ENCODE measurements at regions not wholly inside any gene's neighbourhood (a gene's known extent, or its start where the extent isn't known, plus 50 kb on each side); places are given as distances from the start of the nearest gene placed in this dataset.

DNA sequence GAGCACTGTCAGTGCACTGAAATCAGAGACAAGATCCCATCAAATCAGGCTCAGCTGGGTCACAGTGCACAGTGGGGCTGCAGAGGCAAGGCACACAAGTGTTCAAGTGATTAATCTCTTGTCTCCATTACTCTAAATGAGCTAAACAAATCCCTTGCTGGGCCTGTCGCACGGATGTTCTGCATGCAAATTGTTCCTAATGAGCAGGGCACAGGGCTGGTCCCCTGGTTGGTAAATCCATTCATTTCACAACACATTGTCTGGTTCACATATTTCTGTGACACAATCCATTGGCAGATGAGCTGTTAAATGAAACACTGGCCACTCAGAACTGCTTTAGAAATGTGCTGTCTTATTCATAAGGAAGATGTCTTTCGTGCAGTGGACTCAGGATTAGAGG lies 167.9 kb upstream of the BRINP1 start:
- Histone ChIP-seq H4K20me1 (ENCODE audit: control insufficient read depth, insufficient read depth, low read length, poor library complexity, severe bottlenecking) (no peaks in the 10 kb centered on the region), H3K9me3 (ENCODE audit: control extremely low read depth in 1 of 3, control insufficient read depth in 2 of 3, insufficient read depth in 1 of 3, low read length in 2 of 3) (no peaks in the 10 kb centered on the region), H3K79me2 (ENCODE audit: control insufficient read depth, insufficient read depth, low read length) (no peaks in the 10 kb centered on the region), H3K27me3 (replicated peaks in 1 of 4; ENCODE audit: control extremely low read depth in 1 of 4, control insufficient read depth in 3 of 4, insufficient read depth in 4 of 4, low read length in 3 of 4) (no peaks in the 10 kb centered on the region), H3K27ac (ENCODE audit: low read length in 2 of 2) (no peak overlapping the region), H3K4me3 (ENCODE audit: control extremely low read depth in 1 of 5, extremely low read depth in 1 of 5, insufficient read depth in 1 of 5, low read depth in 2 of 5, low read length in 4 of 5) (no peak overlapping the region), H3K4me2 (replicated peaks; ENCODE audit: low read depth, low read length, poor library complexity, severe bottlenecking) (no peak overlapping the region), H2AFZ (ENCODE audit: insufficient read depth, low read depth, low read length, poor library complexity, severe bottlenecking) (no peak overlapping the region), H3K9ac (ENCODE audit: low read length) (no peak overlapping the region), H3K36me3 (replicated peaks in 1 of 2; ENCODE audit: control extremely low read depth in 1 of 2, control insufficient read depth in 1 of 2, extremely low read depth in 1 of 2, insufficient read depth in 2 of 2, low read length in 1 of 2) (no peaks in the 10 kb centered on the region), H3K4me1 (ENCODE audit: control insufficient read depth in 2 of 2, insufficient read depth in 2 of 2, low read length in 2 of 2) (no peaks in the 10 kb centered on the region)
- POLR2A ChIA-PET = no interaction called here
- Mint-ChIP-seq H3K4me1 (no peaks in the 10 kb centered on the region), H3K4me3 (no peak overlapping the region), H3K27me3 (no peaks in the 10 kb centered on the region), H3K9me3 (ENCODE audit: insufficient read depth) (no peaks in the 10 kb centered on the region), H3K27ac (no peak overlapping the region)
- TF ChIP-seq CTCF (IDR thresholded peaks at IDR 0.05) (no peak), EZH2 (IDR thresholded peaks at IDR 0.05; ENCODE audit: borderline replicate concordance, insufficient read depth, low read depth, low read length, poor library complexity, severe bottlenecking) (no peak)
- WGBS (ENCODE audit: insufficient coverage) = 89% methylated on average over 1 of the region's 3 CpGs
- intact Hi-C loops (cut with micrococcal nuclease) = no loop called here
- DNase-seq (no peak), ATAC-seq (ENCODE audit: low read depth) (no peak)
- CTCF ChIA-PET = no interaction called here

DNA sequence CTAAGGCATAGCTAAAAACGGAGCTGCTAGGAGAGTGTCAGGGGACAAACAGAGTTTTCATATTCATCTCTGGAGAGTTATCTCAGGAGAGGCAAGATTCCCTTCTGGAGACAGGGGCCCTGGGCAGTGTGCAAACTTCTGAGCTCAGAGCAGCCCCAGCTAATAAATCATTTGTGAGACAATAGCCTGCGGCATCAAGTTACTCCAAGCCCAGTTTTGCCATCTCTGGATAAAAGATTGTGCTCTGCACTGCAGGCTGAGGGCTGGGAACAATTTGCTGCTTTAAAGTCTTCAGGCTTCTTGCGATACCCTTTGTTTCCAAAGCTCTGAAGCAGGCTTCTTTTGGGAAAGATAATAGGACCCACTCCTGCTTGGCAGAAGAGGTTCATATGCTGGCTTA lies 164.3 kb upstream of the BRINP1 start:
- Histone ChIP-seq H3K27me3 (replicated peaks in 1 of 4; ENCODE audit: control extremely low read depth in 1 of 4, control insufficient read depth in 3 of 4, insufficient read depth in 4 of 4, low read length in 3 of 4) (no peaks in the 10 kb centered on the region), H3K9me3 (ENCODE audit: control extremely low read depth in 1 of 3, control insufficient read depth in 2 of 3, insufficient read depth in 1 of 3, low read length in 2 of 3) (no peaks in the 10 kb centered on the region), H4K20me1 (ENCODE audit: control insufficient read depth, insufficient read depth, low read length, poor library complexity, severe bottlenecking) (no peaks in the 10 kb centered on the region), H2AFZ (ENCODE audit: insufficient read depth, low read depth, low read length, poor library complexity, severe bottlenecking) (no peak overlapping the region), H3K27ac (ENCODE audit: low read length in 2 of 2) (no peak overlapping the region), H3K9ac (ENCODE audit: low read length) (no peak overlapping the region), H3K4me3 (ENCODE audit: control extremely low read depth in 1 of 5, extremely low read depth in 1 of 5, insufficient read depth in 1 of 5, low read depth in 2 of 5, low read length in 4 of 5) (no peak overlapping the region), H3K4me1 (ENCODE audit: control insufficient read depth in 2 of 2, insufficient read depth in 2 of 2, low read length in 2 of 2) (no peaks in the 10 kb centered on the region), H3K4me2 (replicated peaks; ENCODE audit: low read depth, low read length, poor library complexity, severe bottlenecking) (no peak overlapping the region), H3K79me2 (ENCODE audit: control insufficient read depth, insufficient read depth, low read length) (no peaks in the 10 kb centered on the region), H3K36me3 (replicated peaks in 1 of 2; ENCODE audit: control extremely low read depth in 1 of 2, control insufficient read depth in 1 of 2, extremely low read depth in 1 of 2, insufficient read depth in 2 of 2, low read length in 1 of 2) (no peaks in the 10 kb centered on the region)
- TF ChIP-seq EZH2 (IDR thresholded peaks at IDR 0.05; ENCODE audit: borderline replicate concordance, insufficient read depth, low read depth, low read length, poor library complexity, severe bottlenecking) = no peak
- no peak for TF ChIP-seq CTCF (IDR thresholded peaks at IDR 0.05)
- POLR2A ChIA-PET = no interaction called here
- H3K4me3 Mint-ChIP-seq = no peak overlapping the region
- WGBS (ENCODE audit: insufficient coverage) = 33% methylated on average over 2 of the region's 3 CpGs
- DNase-seq = no peak
- no peaks in the 10 kb centered on the region for H3K9me3 Mint-ChIP-seq (ENCODE audit: insufficient read depth)
- CTCF ChIA-PET = no interaction called here
- H3K27ac Mint-ChIP-seq = no peak overlapping the region
- intact Hi-C loops (cut with micrococcal nuclease) = no loop called here
- no peaks in the 10 kb centered on the region for H3K4me1 Mint-ChIP-seq
- no peaks in the 10 kb centered on the region for H3K27me3 Mint-ChIP-seq
- no peak for ATAC-seq (ENCODE audit: low read depth)
